GM18951 (cell line): ENCODE measurements at regions not wholly inside any gene's neighbourhood (a gene's known extent, or its start where the extent isn't known, plus 50 kb on each side); places are given as distances from the start of the nearest gene placed in this dataset.
"Not testable (repeated sequence)": the region's sequence is repeated elsewhere in the genome, so short reads cannot be mapped to it uniquely, and the experiment has no call there.

Experiments used
- POLR2A ChIP-seq: IDR thresholded peaks from 4 replicates; pipeline ENCODE4 v1.6.1; 2011; ENCODE audit warnings: mild to moderate bottlenecking; ENCODE audit not compliant: insufficient read length, insufficient read depth; ENCODE audit errors: extremely low read depth
- in situ Hi-C: fragments of 300-500 bp; cut with MboI; formaldehyde crosslinking; loops from one replicate; pipeline ENCODE4 v1.12.0; 2022; ENCODE audit warnings: low sequenced_read_pairs, mixed read lengths, inconsistent platforms; ENCODE audit not compliant: unreplicated experiment

DNA sequence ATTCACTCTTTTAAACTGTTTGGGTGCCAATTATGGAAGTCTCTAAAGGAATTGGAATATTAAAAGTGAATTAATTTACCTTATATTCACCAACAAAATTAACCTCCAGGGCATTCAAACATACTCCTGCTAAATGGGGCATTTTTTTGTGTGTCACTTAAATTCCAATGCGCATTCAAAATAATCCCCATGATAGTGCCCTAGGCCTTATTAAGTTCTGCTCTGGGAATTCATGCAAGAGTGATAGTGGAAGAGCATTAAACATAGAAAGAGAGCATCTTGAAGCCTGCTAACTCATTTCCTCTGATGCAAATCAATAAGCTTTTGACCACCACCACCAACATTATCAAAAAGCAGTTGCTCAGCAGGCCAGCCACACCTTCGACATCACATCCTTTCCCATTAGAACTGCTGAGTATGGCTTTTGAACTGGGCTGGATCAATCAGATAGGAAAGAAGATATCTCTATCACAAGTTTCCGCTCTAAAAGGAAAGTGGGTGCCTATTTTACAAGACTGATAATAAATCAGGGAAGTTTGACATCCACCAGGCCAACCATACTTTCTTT, 156.7 kb downstream of the TMCO5A start:
- in situ Hi-C loops = no loop called here
- no peak for TF ChIP-seq POLR2A

DNA sequence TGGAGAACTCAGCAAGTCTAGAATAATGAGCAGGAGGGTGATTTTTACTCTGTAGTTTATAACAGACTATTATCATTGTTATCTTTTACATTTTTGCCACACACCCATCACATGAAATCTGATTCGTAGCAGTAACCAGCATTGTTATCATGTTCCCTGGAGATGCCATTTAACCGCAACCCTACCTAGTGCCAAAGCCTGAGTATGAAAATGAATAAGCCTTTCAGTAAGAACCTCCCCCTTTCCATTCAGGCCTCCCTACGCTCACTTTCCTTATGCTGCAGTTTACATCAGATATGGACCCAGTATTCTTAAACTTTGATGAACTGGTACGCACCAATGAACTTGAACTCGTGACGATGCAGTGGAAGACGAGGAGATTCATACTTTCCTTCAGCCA, 158.7 kb upstream of the SPRED1 start:
- TF ChIP-seq POLR2A = no peak
- in situ Hi-C loops = no loop called here

DNA sequence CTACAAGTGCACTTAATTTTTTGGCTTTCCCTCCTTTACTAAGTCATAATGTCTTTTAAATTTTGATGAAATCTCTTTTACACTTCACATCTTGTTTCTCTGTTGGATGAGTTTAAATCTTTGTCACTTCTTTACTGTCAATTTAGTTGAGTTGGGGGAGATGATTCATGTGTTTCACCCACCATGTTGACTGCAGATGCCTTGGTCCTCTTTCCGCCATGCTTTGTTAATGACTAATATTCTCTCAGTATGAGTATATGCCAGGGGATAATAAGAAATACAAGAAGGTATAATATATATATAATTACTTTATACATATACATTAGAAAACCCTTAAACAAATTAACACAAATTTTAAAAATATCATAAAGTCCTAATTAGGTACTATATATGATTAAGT, 149.7 kb upstream of the SPRED1 start:
- TF ChIP-seq POLR2A = no peak
- in situ Hi-C loops = no loop called here

DNA sequence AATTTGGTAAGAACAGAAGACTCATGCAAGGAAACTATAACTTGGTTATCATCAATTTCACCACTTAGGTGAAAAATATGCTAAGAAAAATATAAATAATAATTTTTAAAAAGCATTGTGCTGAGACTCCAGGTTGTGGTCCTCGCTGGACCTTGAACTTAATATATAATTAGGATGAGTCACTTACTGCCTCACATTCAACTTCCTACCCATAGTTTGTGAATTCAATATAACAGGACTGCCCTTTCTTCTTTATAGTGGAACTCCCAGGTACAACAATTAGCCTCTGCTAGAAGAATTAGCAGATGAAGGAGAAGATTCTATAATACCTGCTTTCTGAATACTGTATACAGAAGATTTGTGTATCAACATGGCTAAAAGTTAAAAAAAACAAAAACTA, 149.1 kb upstream of the SPRED1 start:
- TF ChIP-seq POLR2A = no peak
- in situ Hi-C loops = no loop called here

DNA sequence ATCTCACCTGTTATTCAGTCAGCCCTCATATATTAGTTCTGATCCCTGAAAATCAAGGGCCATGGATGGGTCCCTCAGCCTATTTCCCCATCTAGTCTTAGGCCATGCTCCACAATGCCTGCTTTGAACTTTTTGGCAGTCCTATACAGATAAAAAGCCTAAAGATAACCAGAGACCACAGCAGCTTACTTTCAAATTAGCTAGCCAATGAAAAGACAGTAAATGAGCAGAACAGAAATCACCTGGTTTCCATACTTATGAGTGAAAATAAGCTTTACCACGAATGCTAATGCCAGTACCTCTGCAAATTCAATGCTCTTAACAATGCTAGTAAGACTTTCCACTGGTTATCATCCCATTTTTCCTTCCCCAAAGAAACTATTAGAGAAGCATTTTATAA, 141.6 kb upstream of the SPRED1 start:
- no peak for TF ChIP-seq POLR2A
- in situ Hi-C loops = no loop called here

DNA sequence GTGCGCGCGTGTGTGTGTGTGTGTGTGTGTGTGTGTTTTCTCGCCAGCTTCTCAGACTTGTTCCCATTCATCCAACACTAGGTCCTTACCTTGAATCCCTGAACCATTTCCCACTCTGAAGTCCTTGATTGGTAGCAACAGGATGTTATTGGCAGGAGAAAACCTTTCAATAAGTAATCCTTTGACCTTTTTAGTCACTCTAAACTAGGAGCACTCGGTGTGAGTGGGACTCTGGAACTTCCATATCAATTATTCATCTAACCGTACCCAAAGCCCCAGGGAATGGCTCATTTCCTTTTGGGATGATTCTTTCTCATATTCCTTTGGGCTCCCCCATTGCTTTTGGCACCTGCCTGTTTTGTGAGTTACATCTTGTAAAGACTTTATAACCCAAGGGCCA, 140.2 kb upstream of the SPRED1 start:
- in situ Hi-C loops = no loop called here
- TF ChIP-seq POLR2A = no peak

DNA sequence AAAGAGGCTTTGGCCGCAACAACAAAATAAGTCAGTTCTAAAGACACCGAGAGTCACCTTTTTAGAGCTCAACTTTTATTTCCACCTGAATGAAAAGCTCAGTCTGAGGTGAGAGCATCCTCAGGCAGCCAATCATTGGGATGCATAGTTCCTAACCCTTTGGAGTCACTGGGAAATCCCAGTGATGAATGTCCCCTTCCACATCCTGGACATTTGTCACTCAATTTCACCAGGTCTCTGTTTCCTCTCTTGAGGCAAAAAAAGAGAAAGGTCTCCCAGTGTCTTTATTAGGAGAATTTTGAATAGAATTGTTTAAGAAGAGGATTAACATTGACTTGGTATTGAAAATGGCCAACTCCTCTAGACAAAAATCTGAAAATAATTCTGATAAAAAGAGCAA, 137.5 kb upstream of the SPRED1 start:
- in situ Hi-C loops = no loop called here
- no peak for TF ChIP-seq POLR2A

DNA sequence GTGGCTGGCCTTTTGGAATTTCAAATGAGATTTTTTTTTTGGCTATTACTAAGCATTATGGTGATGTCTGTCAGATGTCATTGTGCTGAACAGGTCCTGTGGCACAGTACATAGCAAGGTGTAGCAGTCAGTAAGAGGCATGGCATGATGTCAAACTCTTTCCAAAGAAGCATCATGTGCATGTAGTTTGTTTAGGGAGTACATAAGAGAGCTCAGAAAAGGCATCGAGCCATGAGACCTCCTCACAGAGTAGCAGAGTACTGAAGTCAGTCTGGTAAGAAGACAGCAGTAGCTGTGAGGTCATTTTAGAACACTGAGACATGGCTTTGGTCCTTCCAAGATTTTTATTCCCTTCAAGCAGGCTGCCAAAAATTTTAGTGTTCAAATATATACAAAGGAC, 134.9 kb upstream of the SPRED1 start:
- TF ChIP-seq POLR2A = no peak
- in situ Hi-C loops = no loop called here

DNA sequence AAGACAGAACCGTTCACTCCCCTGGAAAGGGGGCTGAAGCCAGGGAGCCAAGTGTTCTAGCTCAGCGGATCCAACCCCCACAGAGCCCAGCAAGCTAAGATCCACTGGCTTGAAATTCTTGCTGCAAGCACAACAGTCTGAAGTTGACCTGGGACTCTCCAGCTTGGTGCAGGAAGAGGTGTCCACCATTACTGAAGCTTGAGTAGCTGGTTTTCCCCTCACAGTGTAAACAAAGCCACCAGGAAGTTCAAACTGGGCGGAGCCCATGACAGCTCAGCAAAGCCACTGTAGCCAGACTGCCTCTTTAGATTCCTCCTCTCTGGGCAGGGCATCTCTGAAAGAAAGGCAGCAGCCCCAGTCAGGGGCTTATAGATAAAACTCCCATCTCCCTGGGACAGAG, 132.8 kb upstream of the SPRED1 start:
- in situ Hi-C loops = not testable (repeated sequence)

DNA sequence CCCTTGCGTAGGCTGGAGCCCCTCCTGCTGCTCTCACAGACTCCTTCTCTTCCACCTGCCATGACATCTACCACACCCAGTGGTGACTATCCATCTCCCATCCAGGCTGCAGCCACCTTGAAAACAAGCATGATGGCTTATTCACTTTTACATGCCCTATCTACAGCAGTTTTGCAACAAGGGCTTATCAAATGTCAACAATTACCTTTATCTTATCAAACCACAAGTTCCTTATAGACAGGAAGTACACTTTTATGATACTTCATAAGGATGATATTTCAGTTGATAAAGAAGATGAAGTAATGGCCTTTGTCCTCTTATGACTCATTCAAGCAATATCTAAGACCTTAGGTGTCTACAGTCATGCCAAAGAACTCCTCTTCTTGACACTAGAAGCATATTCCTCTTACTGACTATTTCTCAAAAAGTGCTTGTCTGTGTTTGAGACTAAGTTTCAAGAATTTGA, 125.3 kb upstream of the SPRED1 start:
- in situ Hi-C loops = no loop called here
- no peak for TF ChIP-seq POLR2A

DNA sequence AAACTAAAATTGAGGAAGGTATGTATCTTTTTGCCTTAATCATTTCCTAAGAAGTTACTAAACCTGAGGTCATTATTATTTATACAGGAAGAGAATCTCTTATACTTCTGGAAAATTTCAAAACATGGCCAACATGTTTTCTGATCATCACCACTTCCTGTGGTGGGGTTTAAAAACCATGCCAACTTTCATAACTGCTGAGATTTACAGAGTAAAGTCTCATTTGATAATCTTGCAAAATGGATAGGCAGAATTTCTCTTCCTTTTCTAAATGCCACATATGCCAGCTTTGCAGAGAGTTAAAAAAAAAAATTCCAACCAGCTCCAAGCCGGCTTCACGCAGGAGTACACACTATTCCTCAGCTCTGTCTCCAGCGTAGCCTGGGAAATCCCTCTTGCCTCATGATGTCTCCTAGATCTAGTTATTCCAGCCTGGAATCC, 124.3 kb upstream of the SPRED1 start:
- no peak for TF ChIP-seq POLR2A

DNA sequence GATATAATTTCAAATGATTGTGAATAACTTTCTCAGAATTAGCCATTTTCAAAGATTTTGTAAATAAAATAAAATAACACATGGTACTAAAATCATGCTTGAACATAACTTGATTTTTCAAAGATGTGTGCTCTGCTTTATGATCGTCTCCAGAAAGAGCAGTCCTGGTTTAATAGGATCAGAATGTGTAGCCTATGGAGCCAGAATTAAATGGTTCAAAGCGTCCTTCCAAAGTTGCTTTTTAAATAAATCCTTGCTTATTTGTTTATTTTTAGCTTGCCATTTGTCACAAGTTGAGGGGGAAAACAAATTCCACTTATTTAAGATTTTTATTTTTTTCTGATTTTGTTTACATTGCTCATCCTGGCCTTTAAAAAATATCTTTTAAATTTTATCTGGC, 123.7 kb upstream of the SPRED1 start:
- TF ChIP-seq POLR2A = no peak
- in situ Hi-C loops = no loop called here

More for the DNA sequence above, 124.3 kb upstream of the SPRED1 start:
- in situ Hi-C loops = no loop called here

DNA sequence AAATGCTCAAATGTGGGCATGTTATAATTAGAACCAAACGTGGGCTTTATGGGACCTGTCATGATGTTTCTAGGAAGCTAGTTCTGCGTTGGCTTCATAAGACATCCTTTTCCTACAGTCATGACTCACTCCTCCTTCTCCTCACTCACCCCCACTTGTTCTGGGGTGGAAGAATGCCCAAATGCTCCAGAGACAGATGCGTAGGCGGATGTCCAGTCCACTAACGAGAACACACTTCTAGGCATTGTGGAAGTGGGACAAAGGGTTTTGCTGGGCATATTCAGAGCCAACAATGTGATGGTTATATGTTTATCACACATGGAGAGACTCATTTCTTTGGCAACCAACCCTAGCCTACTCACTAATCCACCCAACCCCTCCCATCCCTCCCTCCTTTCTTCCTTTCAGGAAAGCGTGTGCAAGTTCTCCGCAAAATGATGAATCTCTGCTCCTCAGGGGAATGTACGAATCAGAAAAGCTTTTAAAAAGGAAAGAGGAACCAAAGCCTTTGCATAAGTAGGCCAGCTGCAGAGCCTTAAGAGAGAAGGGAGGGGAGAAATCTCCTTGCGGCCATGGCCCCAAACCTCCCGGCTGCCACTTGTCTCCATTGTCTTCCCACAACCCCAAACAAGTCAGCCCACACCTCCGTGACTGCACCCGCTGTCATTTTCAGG, 123.0 kb upstream of the SPRED1 start:
- in situ Hi-C loops = no loop called here
- no peak for TF ChIP-seq POLR2A

DNA sequence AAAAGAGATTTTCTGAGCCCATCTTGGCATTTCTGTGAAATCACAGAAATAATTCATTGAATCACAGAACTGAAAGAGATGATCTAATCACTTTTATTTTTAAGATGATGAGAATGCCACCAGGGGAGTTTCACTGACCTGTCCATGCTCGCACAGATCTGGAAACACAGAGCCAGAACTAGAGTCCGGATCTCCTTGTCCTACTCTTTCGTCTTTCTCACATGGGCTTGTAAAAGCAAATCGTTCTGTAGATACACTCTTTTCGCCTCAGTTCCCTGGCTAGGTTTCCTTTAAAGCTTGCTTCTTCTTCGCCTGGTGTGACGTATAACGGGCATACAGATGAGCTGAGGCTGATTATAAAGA, 122.5 kb upstream of the SPRED1 start:
- in situ Hi-C loops = no loop called here
- no peak for TF ChIP-seq POLR2A
